Small intestine (tissue), 7 donors: ENCODE measurements at regions not wholly inside any gene's neighbourhood (a gene's known extent, or its start where the extent isn't known, plus 50 kb on each side); places are given as distances from the start of the nearest gene placed in this dataset.

ENCODE experiments used
- DNase-seq, 2 donors: peaks; one replicate each; pipeline versions ENCODE4 v3.0.0 to v3.0.0-alpha.2; 2013
- FAIRE-seq: peaks from 2 replicates; lab custom pipeline; 2012; peaks lifted over from hg19 to GRCh38; lab: Jason Lieb, UNC
- H3K27ac ChIP-seq, 3 donors: one replicate each; pipeline ENCODE4 v1.5.1; 2013; ENCODE audit warnings: low read length in 2 of 3, mild to moderate bottlenecking in 2 of 3, control low read depth in 1 of 3, inconsistent platforms in 1 of 3, low read depth in 1 of 3, moderate library complexity in 1 of 3
- H3K27me3 ChIP-seq, 3 donors: one replicate each; pipeline ENCODE4 v1.6.1; 2013; ENCODE audit warnings: low read length in 3 of 3, inconsistent platforms in 1 of 3; ENCODE audit not compliant: control insufficient read depth in 3 of 3, insufficient read depth in 3 of 3
- H3K36me3 ChIP-seq, 3 donors: one replicate each; pipeline ENCODE4 v1.6.1; 2013; ENCODE audit warnings: low read length in 3 of 3, inconsistent platforms in 1 of 3, low read depth in 1 of 3, mild to moderate bottlenecking in 1 of 3, moderate library complexity in 1 of 3; ENCODE audit not compliant: control insufficient read depth in 3 of 3, insufficient read depth in 2 of 3
- H3K4me1 ChIP-seq, 3 donors: one replicate each; pipeline ENCODE4 v1.6.1; 2013; ENCODE audit warnings: low read length in 2 of 3, inconsistent platforms in 1 of 3, low read depth in 1 of 3, mild to moderate bottlenecking in 1 of 3, moderate library complexity in 1 of 3; ENCODE audit not compliant: control insufficient read depth in 3 of 3, insufficient read depth in 2 of 3
- H3K4me3 ChIP-seq, 3 donors: one replicate each; pipeline ENCODE4 v1.5.1; 2013; ENCODE audit warnings: low read length in 3 of 3, control low read depth in 1 of 3, inconsistent platforms in 1 of 3, low read depth in 1 of 3, mild to moderate bottlenecking in 1 of 3, moderate library complexity in 1 of 3
- H3K9me3 ChIP-seq, 2 donors: one replicate each; pipeline ENCODE4 v1.6.1; 2013; ENCODE audit warnings: low read depth in 1 of 2, low read length in 1 of 2; ENCODE audit not compliant: control insufficient read depth in 2 of 2, insufficient read depth in 1 of 2
- WGBS, 3 donors: extraction: QIAGEN DNeasy Blood & Tissue Kit; methylation state at CpG; one replicate each; pipeline ENCODE4 v1.1.7; 2013; 5-methylcytosine and 5-hydroxymethylcytosine counted together
- donor health status: healthy with polysubstance abuse.
- donor health status: control.
- donor health status: control.
- donor health status: Bipolar disorder and iron deficiency.
- donor health status: healthy.

DNA sequence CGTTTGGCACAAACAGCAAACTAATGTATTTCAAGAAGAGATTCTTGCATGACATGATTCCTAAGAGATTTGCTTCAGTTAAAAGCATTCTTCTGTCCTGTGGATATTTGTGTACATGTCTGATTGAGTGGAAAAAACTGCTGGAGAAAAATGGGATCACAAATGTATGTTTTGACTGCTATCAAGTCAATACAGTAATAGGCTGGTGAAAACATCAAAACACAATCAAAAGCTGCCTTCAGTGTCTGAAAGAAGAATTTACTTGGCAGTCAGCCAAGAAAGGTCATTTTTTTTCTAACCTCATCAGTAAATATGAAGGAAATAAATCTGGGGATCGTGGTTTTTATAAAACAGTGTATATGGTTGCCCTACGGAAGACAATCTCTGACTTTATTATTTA is 1214.8 kb downstream of the NSUN3 start:
- peaks cover 0 to 3% of the 10 kb centered on the region in 2 donors for H3K9me3 ChIP-seq
- no peaks in the 10 kb centered on the region for H3K4me1 ChIP-seq
- DNase-seq = peak in 1 of 2 donors; percentile 10
- FAIRE-seq = no peak
- no peak overlapping the region for H3K4me3 ChIP-seq
- no peaks in the 10 kb centered on the region for H3K36me3 ChIP-seq
- no peak overlapping the region for H3K27ac ChIP-seq
- no peaks in the 10 kb centered on the region for H3K27me3 ChIP-seq
- WGBS, 3 donors = 11 to 25% (median 19%) methylated on average over 3 of the region's 3 CpGs

DNA sequence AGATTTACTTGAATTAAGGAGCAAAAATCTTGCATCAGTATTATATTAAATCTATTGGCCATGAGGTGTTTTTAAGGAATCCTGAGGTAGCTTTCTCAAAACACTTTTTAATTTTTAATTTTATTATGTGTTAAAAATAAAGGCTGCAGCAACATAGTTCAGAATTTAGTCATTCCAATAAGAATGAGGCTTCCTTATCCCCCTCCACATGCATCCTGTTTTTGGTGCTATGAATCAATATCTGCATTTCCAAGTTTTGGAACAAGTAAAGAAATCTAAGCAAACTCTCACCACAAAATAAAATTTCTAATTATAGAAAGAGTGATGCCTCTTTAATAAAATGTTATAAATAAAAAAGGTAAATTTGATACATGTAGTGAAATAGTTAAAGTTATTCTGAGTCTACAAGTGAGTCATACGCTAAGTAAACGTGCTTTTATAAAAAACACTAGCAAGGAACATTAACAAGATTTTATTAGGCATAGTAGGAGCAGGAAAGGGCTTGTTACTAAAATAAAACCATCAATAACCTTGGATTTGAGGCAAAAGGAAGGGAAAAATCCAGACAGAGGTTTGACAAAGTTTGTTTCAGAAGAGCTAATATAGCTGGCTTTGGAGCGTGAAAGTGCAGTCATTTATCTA is 1218.0 kb downstream of the NSUN3 start:
- H3K36me3 ChIP-seq = no peaks in the 10 kb centered on the region
- H3K27me3 ChIP-seq = no peaks in the 10 kb centered on the region
- no peak overlapping the region for H3K27ac ChIP-seq
- no peaks in the 10 kb centered on the region for H3K4me1 ChIP-seq
- DNase-seq = no peak
- 39 to 43% (median 43%) methylated on average over 3 of the region's 3 CpGs for WGBS, 3 donors
- FAIRE-seq = no peak
- peaks cover 0 to 3% of the 10 kb centered on the region in 2 donors for H3K9me3 ChIP-seq
- no peak overlapping the region for H3K4me3 ChIP-seq

DNA sequence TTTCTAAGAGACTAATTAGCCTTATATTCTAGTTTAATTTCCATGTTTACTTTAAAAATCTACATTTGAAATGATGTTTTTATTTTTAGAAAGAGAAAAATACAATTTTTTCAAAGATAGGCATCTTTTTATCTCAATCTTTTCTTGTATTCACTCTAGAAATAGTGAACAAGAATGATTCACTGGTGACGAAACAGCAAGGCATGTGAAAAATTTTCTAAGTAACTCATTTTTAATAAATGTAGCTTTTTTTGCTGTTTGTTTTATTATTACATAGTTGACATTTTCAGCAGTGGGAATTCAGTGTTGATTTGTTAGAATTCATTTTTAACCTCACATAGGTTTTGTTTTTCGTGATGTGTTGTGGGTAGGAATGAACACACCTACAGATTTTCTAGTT is 1226.4 kb downstream of the NSUN3 start:
- Histone ChIP-seq H3K9me3 (no peaks in the 10 kb centered on the region), H3K4me1 (no peaks in the 10 kb centered on the region), H3K4me3 (no peak overlapping the region), H3K36me3 (no peaks in the 10 kb centered on the region), H3K27ac (no peak overlapping the region), H3K27me3 (no peaks in the 10 kb centered on the region)
- WGBS, 3 donors = 87 to 91% (median 90%) methylated on average over 2 of the region's 2 CpGs
- FAIRE-seq (no peak), DNase-seq (no peak)

DNA sequence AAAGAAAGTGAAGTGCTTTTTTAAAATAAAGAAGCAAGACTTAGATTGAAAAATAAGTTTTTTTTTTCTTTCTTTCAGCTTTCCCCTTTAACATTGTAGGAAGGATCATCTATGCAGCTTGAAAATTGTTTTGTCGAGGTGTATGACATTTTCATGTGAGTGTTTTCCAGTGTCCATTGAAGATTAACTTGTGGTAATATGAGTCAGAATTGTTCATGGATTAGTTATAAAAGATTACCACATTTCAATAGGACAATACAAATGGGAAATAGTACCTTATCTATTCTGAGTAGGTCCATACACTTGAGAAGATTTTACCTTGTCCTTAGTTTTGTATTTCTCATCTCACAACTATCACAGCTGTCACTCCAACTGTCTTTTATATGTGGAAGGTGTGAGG is 1234.7 kb downstream of the NSUN3 start:
- H3K27ac ChIP-seq = no peak overlapping the region
- no peak for DNase-seq
- WGBS, 3 donors = 26 to 73% (median 59%) methylated on average over 1 of the region's 1 CpG
- no peaks in the 10 kb centered on the region for H3K27me3 ChIP-seq
- no peaks in the 10 kb centered on the region for H3K9me3 ChIP-seq
- FAIRE-seq = no peak
- no peaks in the 10 kb centered on the region for H3K36me3 ChIP-seq
- no peak overlapping the region for H3K4me3 ChIP-seq
- H3K4me1 ChIP-seq = peaks cover 0 to 2% (median 0%) of the 10 kb centered on the region in 3 donors

DNA sequence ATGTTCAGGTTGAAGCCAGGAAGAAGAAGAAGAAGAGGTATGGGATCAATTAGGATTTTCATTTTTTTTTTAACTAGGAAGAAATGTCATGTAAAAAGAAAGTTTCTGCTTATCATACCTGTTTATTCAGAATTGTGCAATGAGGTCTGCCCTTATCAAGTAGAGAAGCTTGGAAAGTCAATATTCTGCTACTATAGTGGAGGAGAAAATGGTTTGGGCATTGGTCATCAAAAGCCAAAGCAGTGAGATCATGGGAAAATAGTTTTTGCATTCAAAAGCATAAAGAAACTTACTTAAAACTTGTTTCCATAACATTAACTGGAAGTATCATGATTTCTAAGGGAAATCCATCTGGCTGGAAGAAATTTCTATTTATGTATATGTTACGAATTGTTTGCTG is 1239.2 kb downstream of the NSUN3 start:
- Histone ChIP-seq H3K9me3 (no peaks in the 10 kb centered on the region), H3K27ac (no peak overlapping the region), H3K4me1 (peaks cover 0 to 2% (median 0%) of the 10 kb centered on the region in 3 donors), H3K4me3 (no peak overlapping the region), H3K27me3 (no peaks in the 10 kb centered on the region), H3K36me3 (no peaks in the 10 kb centered on the region)
- WGBS, 3 donors = 68 to 82% (median 75%) methylated on average over 1 of the region's 1 CpG
- DNase-seq = peak in 1 of 2 donors; percentile 27
- FAIRE-seq = no peak

DNA sequence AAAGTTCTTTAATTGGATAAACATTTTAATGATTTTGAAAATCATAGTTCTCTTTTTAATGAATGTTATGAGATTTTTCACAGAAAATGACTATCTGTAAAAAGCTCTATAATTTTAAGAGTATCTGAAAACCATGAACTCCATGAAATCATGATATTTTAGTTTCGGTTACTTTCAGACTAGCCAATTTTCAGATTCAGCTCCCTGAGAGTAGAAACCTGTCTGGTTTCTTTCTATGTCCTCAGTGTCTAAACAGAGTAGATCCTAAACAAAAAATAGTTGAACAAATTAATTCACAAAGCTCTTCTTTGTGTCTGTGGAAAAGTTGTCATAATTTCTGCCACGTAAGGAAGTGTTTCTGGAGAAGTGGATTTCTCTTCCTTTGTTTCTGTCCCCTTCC is 1247.7 kb downstream of the NSUN3 start:
- DNase-seq (no peak), FAIRE-seq (no peak)
- no peak overlapping the region for H3K27ac ChIP-seq
- H3K4me3 ChIP-seq = no peak overlapping the region
- H3K36me3 ChIP-seq = no peaks in the 10 kb centered on the region
- 81 to 84% (median 84%) methylated on average over 2 of the region's 2 CpGs for WGBS, 3 donors
- H3K27me3 ChIP-seq = no peaks in the 10 kb centered on the region
- H3K9me3 ChIP-seq = peaks cover 0 to 3% of the 10 kb centered on the region in 2 donors
- no peaks in the 10 kb centered on the region for H3K4me1 ChIP-seq

DNA sequence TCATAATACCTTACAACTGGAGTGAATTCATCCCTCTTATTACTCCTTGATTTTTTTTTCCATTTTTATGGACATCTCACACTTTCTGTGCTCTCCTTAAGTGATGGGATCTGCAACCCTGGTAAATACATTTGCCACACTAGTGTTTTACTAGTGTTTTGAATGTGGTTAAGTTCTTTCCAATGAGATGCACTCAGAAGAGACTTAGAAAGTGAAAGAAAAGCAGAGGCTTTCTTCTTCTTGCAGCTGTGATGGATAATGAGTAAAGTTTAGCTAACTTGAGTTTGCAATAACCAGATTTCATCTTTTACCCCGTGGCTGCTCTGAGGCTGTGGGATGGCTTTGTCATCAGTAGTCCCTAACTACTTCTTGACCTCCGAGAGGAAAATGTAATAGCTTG is 1248.4 kb downstream of the NSUN3 start:
- WGBS, 3 donors = 54 to 80% (median 78%) methylated on average over 2 of the region's 2 CpGs
- Histone ChIP-seq H3K27me3 (no peaks in the 10 kb centered on the region), H3K27ac (no peak overlapping the region), H3K4me3 (no peak overlapping the region), H3K36me3 (no peaks in the 10 kb centered on the region), H3K9me3 (peaks cover 0 to 3% of the 10 kb centered on the region in 2 donors), H3K4me1 (no peaks in the 10 kb centered on the region)
- FAIRE-seq (no peak), DNase-seq (no peak)

DNA sequence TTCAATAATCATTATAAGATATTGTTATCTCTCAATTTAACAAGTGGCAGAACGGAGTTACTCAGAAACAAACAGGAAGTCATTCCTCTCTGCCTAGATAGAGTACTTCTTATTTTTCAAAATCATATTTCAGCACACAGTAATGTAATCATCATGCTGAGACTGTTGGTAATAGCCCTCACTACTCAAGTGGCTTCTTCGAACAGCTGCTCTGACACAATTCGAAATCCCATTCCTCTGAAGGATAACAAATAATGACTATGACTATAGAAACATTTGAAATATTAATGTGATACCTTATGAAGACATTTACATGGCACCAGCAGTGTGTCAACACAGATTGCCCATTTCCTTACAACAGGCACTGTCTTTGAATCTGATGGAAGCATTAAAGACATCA is 1249.8 kb downstream of the NSUN3 start:
- peaks cover 0 to 3% of the 10 kb centered on the region in 2 donors for H3K9me3 ChIP-seq
- no peak overlapping the region for H3K4me3 ChIP-seq
- 53 to 59% (median 57%) methylated on average over 3 of the region's 3 CpGs for WGBS, 3 donors
- no peaks in the 10 kb centered on the region for H3K27me3 ChIP-seq
- no peak for FAIRE-seq
- no peak overlapping the region for H3K27ac ChIP-seq
- H3K4me1 ChIP-seq = no peaks in the 10 kb centered on the region
- H3K36me3 ChIP-seq = no peaks in the 10 kb centered on the region
- DNase-seq = no peak

DNA sequence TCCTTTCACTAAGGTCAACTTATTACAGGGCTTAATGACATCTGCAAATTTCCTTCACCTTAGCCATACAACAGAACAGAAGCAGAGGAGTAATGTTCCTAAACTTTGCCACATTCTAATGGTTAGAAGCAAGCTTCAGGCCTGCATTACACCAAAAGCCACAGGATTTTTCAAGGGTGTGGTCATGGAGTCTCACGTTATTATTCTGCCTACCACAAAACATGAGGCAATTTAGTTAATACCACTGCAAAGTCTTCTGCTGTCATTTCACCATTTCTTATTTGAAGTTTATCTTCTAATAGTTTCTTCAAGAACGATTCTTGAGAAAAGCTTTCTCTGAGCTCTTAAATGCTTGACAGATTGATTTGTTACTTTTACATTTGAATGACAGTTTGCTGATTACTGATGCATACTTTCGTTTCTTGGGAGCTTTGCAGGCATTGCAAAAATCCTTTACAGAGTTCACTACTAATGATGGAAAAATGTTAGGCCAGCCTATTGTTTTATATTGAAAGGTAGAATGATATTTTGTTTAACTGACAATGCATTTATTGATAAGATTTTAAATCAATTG is 1257.1 kb downstream of the NSUN3 start:
- H3K27me3 ChIP-seq = no peaks in the 10 kb centered on the region
- no peaks in the 10 kb centered on the region for H3K36me3 ChIP-seq
- no peaks in the 10 kb centered on the region for H3K9me3 ChIP-seq
- DNase-seq (no peak), FAIRE-seq (no peak)
- 43 to 52% (median 49%) methylated on average over 3 of the region's 3 CpGs for WGBS, 3 donors
- no peaks in the 10 kb centered on the region for H3K4me1 ChIP-seq
- H3K27ac ChIP-seq = no peak overlapping the region
- H3K4me3 ChIP-seq = no peak overlapping the region
